PFSK-1 (cell line): ENCODE measurements at regions not wholly inside any gene's neighbourhood (a gene's known extent, or its start where the extent isn't known, plus 50 kb on each side); places are given as distances from the start of the nearest gene placed in this dataset.

Experiments used
- FOXP2 ChIP-seq: optimal IDR thresholded peaks from 2 replicates; pipeline ENCODE3; 2011; ENCODE audit warnings: borderline replicate concordance, control low read depth, inconsistent platforms; ENCODE audit not compliant: insufficient read depth; ENCODE audit errors: extremely low read length, extremely low read depth
- POLR2AphosphoS5 ChIP-seq: IDR thresholded peaks from 2 replicates; pipeline ENCODE4 v1.6.1; 2012; ENCODE audit warnings: low read depth, mild to moderate bottlenecking, control low read depth, low read length, moderate library complexity
- REST ChIP-seq, 2 experiments: IDR thresholded peaks; 2 replicates each; pipeline versions ENCODE4 v1.6.1 to v1.8.0; 2011 to 2012; ENCODE audit warnings: low read depth in 2 of 2, low read length in 2 of 2, control low read depth in 1 of 2, inconsistent platforms in 1 of 2, mild to moderate bottlenecking in 1 of 2, moderate library complexity in 1 of 2; ENCODE audit not compliant: insufficient read depth in 1 of 2
- SIN3A ChIP-seq: IDR thresholded peaks from 2 replicates; pipeline ENCODE4 v1.6.1; 2012; ENCODE audit warnings: mild to moderate bottlenecking, low read length, moderate library complexity, borderline replicate concordance; ENCODE audit not compliant: insufficient read depth
- TAF1 ChIP-seq: IDR thresholded peaks from 2 replicates; pipeline ENCODE4 v1.6.1; 2012; ENCODE audit warnings: low read length, control low read depth, borderline replicate concordance; ENCODE audit not compliant: insufficient read depth

GRCh38 chr4:137032222-137032621 lies 500.1 kb downstream of the PCDH18 start:
- TF ChIP-seq SIN3A (no peak), FOXP2 (no peak), POLR2AphosphoS5 (no peak), TAF1 (no peak), REST (IDR thresholded peaks at IDR 0.05; ENCODE audit: insufficient read depth in 1 of 2, low read depth in 2 of 2, low read length in 2 of 2) (no peak)

GRCh38 chr4:137029026-137029425 lies 503.3 kb downstream of the PCDH18 start:
- TF ChIP-seq REST (IDR thresholded peaks at IDR 0.05; ENCODE audit: insufficient read depth in 1 of 2, low read depth in 2 of 2, low read length in 2 of 2) (no peak), TAF1 (no peak), FOXP2 (no peak), POLR2AphosphoS5 (no peak), SIN3A (no peak)

GRCh38 chr4:137025484-137026059 lies 506.7 kb downstream of the PCDH18 start:
- TF ChIP-seq FOXP2 (no peak), TAF1 (no peak), SIN3A (no peak), REST (IDR thresholded peaks at IDR 0.05; ENCODE audit: insufficient read depth in 1 of 2, low read depth in 2 of 2, low read length in 2 of 2) (no peak), POLR2AphosphoS5 (no peak)

- TF ChIP-seq TAF1 (no peak), FOXP2 (no peak), REST (IDR thresholded peaks at IDR 0.05; ENCODE audit: insufficient read depth in 1 of 2, low read depth in 2 of 2, low read length in 2 of 2) (no peak), POLR2AphosphoS5 (no peak), SIN3A (no peak)
These were observed 516.6 kb downstream of the PCDH18 start for GRCh38 chr4:137015426-137016409.
